B cell (primary cell): ENCODE measurements at regions not wholly inside any gene's neighbourhood (a gene's known extent, or its start where the extent isn't known, plus 50 kb on each side); places are given as distances from the start of the nearest gene placed in this dataset.

Experiments used
- ATAC-seq: fragments of 200-7000 bp; cut with Tn5 transposase; one replicate; pipeline ENCODE4 v1.10.0; 2021; ENCODE audit warnings: low read depth, mild to moderate bottlenecking, moderate number of reproducible peaks, moderate library complexity
- CTCF ChIA-PET: fragments of 350-600 bp; sonication (Branson Sonifier 250); formaldehyde crosslinking; loops from one replicate; lab custom pipeline; 2021; ENCODE audit warnings: antibody characterized with exemption, inconsistent platforms; lab: Charles Lee
- POLR2A ChIA-PET: fragments of 350-600 bp; sonication (Branson Sonifier 250); formaldehyde crosslinking; loops from one replicate; lab custom pipeline; 2021; ENCODE audit warnings: antibody characterized with exemption; lab: Charles Lee
- DNase-seq: peaks from one replicate; pipeline ENCODE4 v3.0.0; 2013
- H2AFZ ChIP-seq: 2 replicates; pipeline ENCODE4 v1.6.1; 2012; ENCODE audit warnings: mild to moderate bottlenecking, low read depth, low read length; ENCODE audit not compliant: insufficient read depth, poor library complexity, severe bottlenecking
- H3K27ac ChIP-seq, 2 donors: 1 replicate in 1 of 2; 2 replicates in 1 of 2; pipeline ENCODE4 v1.5.1; 2012 to 2013; ENCODE audit warnings: low read length in 2 of 2, mild to moderate bottlenecking in 2 of 2, moderate library complexity in 1 of 2
- H3K27me3 ChIP-seq, 4 experiments: fragments of 200-600 bp in 1 of 4; sonication (generic) in 1 of 4; replicated peaks in 1 of 4; 1 replicate in 2 of 4; 2 replicates in 2 of 4; pipeline versions ENCODE4 v1.6.1 to v1.7.0; 2013 to 2016; ENCODE audit warnings: low read length in 3 of 4, mild to moderate bottlenecking in 2 of 4, mixed read lengths in 1 of 4, moderate library complexity in 1 of 4; ENCODE audit not compliant: insufficient read depth in 4 of 4, control insufficient read depth in 3 of 4; ENCODE audit errors: control extremely low read depth in 1 of 4
- H3K36me3 ChIP-seq, 2 experiments: replicated peaks in 1 of 2; 1 replicate in 1 of 2; 2 replicates in 1 of 2; pipeline versions ENCODE4 v1.6.1 to v1.7.1; 2013; ENCODE audit warnings: low read length in 1 of 2; ENCODE audit not compliant: insufficient read depth in 2 of 2, control insufficient read depth in 1 of 2; ENCODE audit errors: control extremely low read depth in 1 of 2, extremely low read depth in 1 of 2
- H3K4me1 ChIP-seq, 2 donors: fragments of 200-600 bp in 1 of 2; sonication (generic) in 1 of 2; 1 replicate in 1 of 2; 2 replicates in 1 of 2; pipeline versions ENCODE4 v1.5.1 to v1.6.1; 2013 to 2017; ENCODE audit warnings: low read length in 2 of 2; ENCODE audit not compliant: control insufficient read depth in 2 of 2, insufficient read depth in 2 of 2
- H3K4me2 ChIP-seq: replicated peaks from 2 replicates; pipeline ENCODE3; 2012; ENCODE audit warnings: mild to moderate bottlenecking, low read depth, low read length; ENCODE audit not compliant: poor library complexity, severe bottlenecking
- H3K4me3 ChIP-seq, 5 experiments: fragments of 200-600 bp in 1 of 5; sonication (generic) in 1 of 5; 1 replicate in 3 of 5; 2 replicates in 2 of 5; pipeline versions ENCODE4 v1.5.1 to v1.7.0; 2011 to 2016; ENCODE audit warnings: low read length in 4 of 5, mild to moderate bottlenecking in 4 of 5, low read depth in 2 of 5, control low read depth in 1 of 5, moderate library complexity in 1 of 5; ENCODE audit not compliant: insufficient read depth in 1 of 5; ENCODE audit errors: control extremely low read depth in 1 of 5, extremely low read depth in 1 of 5
- H3K79me2 ChIP-seq: fragments of 200-600 bp; sonication (generic); one replicate; pipeline ENCODE4 v1.6.0; 2016; ENCODE audit warnings: low read length; ENCODE audit not compliant: control insufficient read depth, insufficient read depth
- H3K9ac ChIP-seq: fragments of 200-600 bp; sonication (generic); 2 replicates; pipeline ENCODE4 v1.6.1; 2017; ENCODE audit warnings: mild to moderate bottlenecking, low read length, moderate library complexity
- H3K9me3 ChIP-seq, 3 donors: one replicate each; pipeline versions ENCODE4 v1.6.1 to v1.7.1; 2013; ENCODE audit warnings: low read length in 2 of 3; ENCODE audit not compliant: control insufficient read depth in 2 of 3, insufficient read depth in 1 of 3; ENCODE audit errors: control extremely low read depth in 1 of 3
- H4K20me1 ChIP-seq: 2 replicates; pipeline ENCODE4 v1.6.0; 2012; ENCODE audit warnings: mild to moderate bottlenecking, low read length; ENCODE audit not compliant: insufficient read depth, control insufficient read depth, poor library complexity, severe bottlenecking
- H3K27ac Mint-ChIP-seq: one replicate; pipeline ENCODE4 v1.8.0; 2021; ENCODE audit warnings: mixed read lengths
- H3K27me3 Mint-ChIP-seq: one replicate; pipeline ENCODE4 v1.8.0; 2021; ENCODE audit warnings: mixed read lengths
- H3K4me1 Mint-ChIP-seq: one replicate; pipeline ENCODE4 v1.8.0; 2021; ENCODE audit warnings: mixed read lengths
- H3K4me3 Mint-ChIP-seq: one replicate; pipeline ENCODE4 v1.8.0; 2021; ENCODE audit warnings: mixed read lengths
- H3K9me3 Mint-ChIP-seq: one replicate; pipeline ENCODE4 v1.8.0; 2022; ENCODE audit warnings: mixed read lengths; ENCODE audit not compliant: insufficient read depth
- CTCF ChIP-seq: fragments of 200-600 bp; IDR thresholded peaks from one replicate; pipeline ENCODE4 v1.8.0; 2022; ENCODE audit warnings: antibody characterized with exemption, mild to moderate bottlenecking
- EZH2 ChIP-seq: IDR thresholded peaks from 2 replicates; pipeline ENCODE4 v1.6.1; 2012; ENCODE audit warnings: borderline replicate concordance, low read depth, mild to moderate bottlenecking, moderate library complexity, low read length; ENCODE audit not compliant: insufficient read depth, poor library complexity, severe bottlenecking
- WGBS: methylation state at CpG from one replicate; pipeline ENCODE4 v1.1.5; 2013; ENCODE audit warnings: missing lambda C conversion rate; ENCODE audit not compliant: insufficient coverage; 5-methylcytosine and 5-hydroxymethylcytosine counted together
- intact Hi-C: fragments of 100-400 bp; cut with micrococcal nuclease; formaldehyde crosslinking; loops from one replicate; pipeline ENCODE4 v1.10.0; 2022

DNA sequence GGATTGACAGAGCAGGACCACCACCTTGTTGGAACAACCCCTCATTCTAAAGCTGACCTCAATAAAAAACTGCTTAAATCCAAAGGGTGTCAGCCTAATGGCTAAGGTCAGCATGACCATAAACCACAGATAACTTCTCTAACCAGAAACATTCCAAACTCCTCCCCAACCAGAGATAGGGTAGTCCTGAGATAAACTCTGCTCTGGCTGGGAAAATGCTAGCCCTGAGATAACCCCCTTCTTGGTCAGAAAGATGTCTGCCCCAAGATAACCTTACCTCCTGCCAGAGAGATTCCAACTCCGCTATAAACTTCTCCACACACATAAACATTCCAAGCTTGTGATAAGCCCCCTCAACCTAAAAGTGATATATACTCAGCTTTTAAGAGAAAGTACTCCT is 364.8 kb upstream of the RBMY1B start:
- Mint-ChIP-seq H3K27ac (no peak overlapping the region), H3K4me1 (peaks cover 6% of the 10 kb centered on the region), H3K27me3 (no peaks in the 10 kb centered on the region), H3K4me3 (no peak overlapping the region), H3K9me3 (no peaks in the 10 kb centered on the region)
- intact Hi-C loops: no loop called here
- no peak overlapping the region for H3K4me3 ChIP-seq
- no peaks in the 10 kb centered on the region for H3K36me3 ChIP-seq
- no peak for DNase-seq
- H3K27me3 ChIP-seq: no peaks in the 10 kb centered on the region
- no peaks in the 10 kb centered on the region for H3K4me1 ChIP-seq
- H3K9ac ChIP-seq: no peak overlapping the region
- no peak overlapping the region for H3K4me2 ChIP-seq
- ChIA-PET POLR2A (no interaction called here), CTCF (no interaction called here)
- no peak for TF ChIP-seq CTCF
- TF ChIP-seq EZH2: no peak
- no peak for ATAC-seq
- H2AFZ ChIP-seq: no peak overlapping the region
- WGBS: 100% methylated on average over 1 of the region's 1 CpG
- no peak overlapping the region for H3K27ac ChIP-seq
- H3K9me3 ChIP-seq: no peaks in the 10 kb centered on the region
- H4K20me1 ChIP-seq: no peaks in the 10 kb centered on the region
- no peaks in the 10 kb centered on the region for H3K79me2 ChIP-seq

- intact Hi-C loops: no loop called here
- no peaks in the 10 kb centered on the region for H3K27me3 Mint-ChIP-seq
- no peak overlapping the region for H3K27ac ChIP-seq
- DNase-seq: no peak
- H3K4me3 ChIP-seq: no peak overlapping the region
- H4K20me1 ChIP-seq: no peaks in the 10 kb centered on the region
- no peak for TF ChIP-seq EZH2
- TF ChIP-seq CTCF: no peak
- no peak overlapping the region for H2AFZ ChIP-seq
- peaks cover 6% of the 10 kb centered on the region for H3K4me1 Mint-ChIP-seq
- H3K36me3 ChIP-seq: no peaks in the 10 kb centered on the region
- H3K4me2 ChIP-seq: no peak overlapping the region
- no peak overlapping the region for H3K4me3 Mint-ChIP-seq
- CTCF ChIA-PET: no interaction called here
- no peaks in the 10 kb centered on the region for H3K9me3 Mint-ChIP-seq
- H3K9me3 ChIP-seq: no peaks in the 10 kb centered on the region
- POLR2A ChIA-PET: interaction anchor here (0.7 kb wide), 1 partner anchor 91 kb away, joined by 4 read pairs; no protein-coding TSS in a partner anchor
- no peak overlapping the region for H3K9ac ChIP-seq
- H3K27ac Mint-ChIP-seq: no peak overlapping the region
- H3K27me3 ChIP-seq: no peaks in the 10 kb centered on the region
- H3K79me2 ChIP-seq: no peaks in the 10 kb centered on the region
- no peaks in the 10 kb centered on the region for H3K4me1 ChIP-seq
- ATAC-seq: no peak
These were observed 361.2 kb upstream of the RBMY1B start for GRCh38 chrY:21149971-21150370.
